ENCODE measurements at regions not wholly inside any gene's neighbourhood (a gene's known extent, or its start where the extent isn't known, plus 50 kb on each side); places are given as distances from the start of the nearest gene placed in this dataset.
A peak's percentile ranks its signal among the peaks of the same experiment; 100 is the strongest.
"Not testable (repeated sequence)": the region's sequence is repeated elsewhere in the genome, so short reads cannot be mapped to it uniquely, and the experiment has no call there.

- DNase-seq (ENCODE audit: low read depth), result no peak
Measured at GRCh38 chr12:100083308-100083707, 59.4 kb downstream of the BLTP3B start.

- DNase-seq (ENCODE audit: low read depth), result not testable (repeated sequence)
Measured at GRCh38 chr12:100078777-100079176, 63.9 kb downstream of the BLTP3B start.

- peak; percentile 3 for DNase-seq (ENCODE audit: low read depth)
Measured at GRCh38 chr12:100077367-100077766, 65.3 kb downstream of the BLTP3B start.

GRCh38 chr12:100075598-100075997 is 67.1 kb downstream of the BLTP3B start:
- no peak for DNase-seq (ENCODE audit: low read depth)

DNA sequence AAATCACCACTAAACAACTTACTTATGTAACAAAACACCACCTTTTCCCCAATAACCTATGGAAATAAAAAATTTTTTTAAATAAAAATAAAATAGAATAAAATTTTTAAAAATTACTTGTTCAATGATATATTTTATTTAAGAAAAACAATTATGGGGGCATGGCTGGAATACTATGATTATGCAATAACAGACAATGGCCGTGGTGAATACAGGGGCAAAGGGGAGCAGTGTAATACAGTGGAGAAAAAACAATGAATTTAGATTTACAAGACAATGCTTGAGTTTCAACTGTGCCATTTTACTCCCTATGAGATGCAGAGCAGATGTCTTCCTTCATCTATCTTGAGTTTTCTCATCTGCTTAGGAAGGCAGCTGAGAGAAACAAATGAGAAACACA is 72.9 kb downstream of the BLTP3B start:
- no peak for DNase-seq (ENCODE audit: low read depth)

DNA sequence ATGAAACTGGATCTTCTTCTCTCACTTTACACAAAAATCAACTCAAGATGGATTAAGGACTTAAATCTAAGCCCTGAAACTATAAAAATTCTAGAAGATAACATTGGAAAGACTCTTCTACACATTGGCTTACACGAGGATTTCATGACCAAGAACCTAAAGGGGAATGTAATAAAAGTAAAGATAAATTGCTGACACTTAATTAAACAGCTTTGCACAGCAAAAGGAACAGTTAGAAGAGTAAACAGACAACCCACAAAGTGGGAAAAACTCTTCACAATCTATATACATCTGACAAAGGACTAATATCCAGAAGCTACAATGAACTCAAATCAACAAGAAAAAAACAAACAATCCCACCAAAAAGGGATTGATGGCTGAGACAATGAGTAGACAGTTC is 74.4 kb downstream of the BLTP3B start:
- DNase-seq (ENCODE audit: low read depth), result no peak

- DNase-seq (ENCODE audit: low read depth), result peak; percentile 6
Measured at GRCh38 chr12:100061814-100062213, 77.1 kb upstream of the ANKS1B start.

DNA sequence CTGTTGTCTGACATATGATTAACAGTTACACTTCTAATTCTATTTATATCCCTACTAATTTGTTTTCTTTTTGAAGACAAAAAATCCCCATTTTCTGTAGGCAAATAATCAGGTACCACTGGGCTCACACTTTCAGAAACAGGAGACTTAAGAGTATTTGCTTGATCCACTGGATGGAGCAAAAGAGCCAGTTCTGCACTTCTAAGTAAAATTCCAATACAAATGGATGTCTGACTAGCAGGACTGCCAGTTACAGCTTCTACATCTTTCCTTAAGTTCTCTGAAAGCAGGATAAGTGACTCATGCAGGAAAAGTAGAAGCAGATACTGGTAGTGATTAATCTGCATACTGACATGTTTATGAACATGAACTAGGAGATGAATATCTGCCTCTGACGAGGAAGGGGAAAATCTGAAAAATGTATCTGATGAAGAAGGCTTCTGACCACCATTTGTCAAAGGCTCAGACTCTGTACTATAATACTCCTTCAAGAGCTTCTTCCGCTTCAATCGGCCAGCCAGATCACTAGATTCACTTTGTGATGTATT is 73.8 kb upstream of the ANKS1B start:
- peak; percentile 82 for DNase-seq (ENCODE audit: low read depth)

- not testable (repeated sequence) for DNase-seq (ENCODE audit: low read depth)
Measured at GRCh38 chr12:100046202-100046601, 61.5 kb upstream of the ANKS1B start.

- DNase-seq (ENCODE audit: low read depth), result no peak
Measured at GRCh38 chr12:100044266-100044665, 59.5 kb upstream of the ANKS1B start.

- no peak for DNase-seq (ENCODE audit: low read depth)
Measured at GRCh38 chr12:100043631-100044030, 58.9 kb upstream of the ANKS1B start.

Measured in stromal cell of bone marrow (primary cell).